ENCODE measurements at regions not wholly inside any gene's neighbourhood (a gene's known extent, or its start where the extent isn't known, plus 50 kb on each side); places are given as distances from the start of the nearest gene placed in this dataset.

GRCh38 chr5:163361450-163361849 lies 75.9 kb upstream of the CCNG1 start:
- TF ChIP-seq, protein P1, sequence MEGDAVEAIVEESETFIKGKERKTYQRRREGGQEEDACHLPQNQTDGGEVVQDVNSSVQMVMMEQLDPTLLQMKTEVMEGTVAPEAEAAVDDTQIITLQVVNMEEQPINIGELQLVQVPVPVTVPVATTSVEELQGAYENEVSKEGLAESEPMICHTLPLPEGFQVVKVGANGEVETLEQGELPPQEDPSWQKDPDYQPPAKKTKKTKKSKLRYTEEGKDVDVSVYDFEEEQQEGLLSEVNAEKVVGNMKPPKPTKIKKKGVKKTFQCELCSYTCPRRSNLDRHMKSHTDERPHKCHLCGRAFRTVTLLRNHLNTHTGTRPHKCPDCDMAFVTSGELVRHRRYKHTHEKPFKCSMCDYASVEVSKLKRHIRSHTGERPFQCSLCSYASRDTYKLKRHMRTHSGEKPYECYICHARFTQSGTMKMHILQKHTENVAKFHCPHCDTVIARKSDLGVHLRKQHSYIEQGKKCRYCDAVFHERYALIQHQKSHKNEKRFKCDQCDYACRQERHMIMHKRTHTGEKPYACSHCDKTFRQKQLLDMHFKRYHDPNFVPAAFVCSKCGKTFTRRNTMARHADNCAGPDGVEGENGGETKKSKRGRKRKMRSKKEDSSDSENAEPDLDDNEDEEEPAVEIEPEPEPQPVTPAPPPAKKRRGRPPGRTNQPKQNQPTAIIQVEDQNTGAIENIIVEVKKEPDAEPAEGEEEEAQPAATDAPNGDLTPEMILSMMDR (IDR thresholded peaks at IDR 0.05): no peak
- no peak for TF ChIP-seq EP300 (IDR thresholded peaks at IDR 0.05)
- no peak for TF ChIP-seq POLR2AphosphoS5 (IDR thresholded peaks at IDR 0.05)
